H1 (cell line): ENCODE measurements at regions not wholly inside any gene's neighbourhood (a gene's known extent, or its start where the extent isn't known, plus 50 kb on each side); places are given as distances from the start of the nearest gene placed in this dataset.

Experiments
- CTCF ChIA-PET: fragments of 300-600 bp; sonication (Branson Sonifier 250); formaldehyde crosslinking; loops from one replicate; lab custom pipeline; 2021; ENCODE audit not compliant: partially characterized antibody; lab: Charles Lee
- POLR2A ChIA-PET: fragments of 300-600 bp; sonication (Branson Sonifier 250); formaldehyde crosslinking; loops from one replicate; lab custom pipeline; 2021; ENCODE audit warnings: inconsistent platforms; ENCODE audit not compliant: partially characterized antibody; lab: Charles Lee
- DNase-seq, 2 experiments: peaks; one replicate each; pipeline versions ENCODE4 v3.0.0 to v3.0.0-alpha.2; 2010 to 2022; ENCODE audit warnings: low spot score in 2 of 2, low read depth in 1 of 2, mixed read lengths in 1 of 2
- FAIRE-seq: peaks from 2 replicates; lab custom pipeline; 2011; peaks lifted over from hg19 to GRCh38; lab: Jason Lieb, UNC
- H2AFZ ChIP-seq: 2 replicates; pipeline ENCODE4 v1.8.1; 2012; ENCODE audit warnings: low read length, inconsistent platforms
- H2AK5ac ChIP-seq: 2 replicates; pipeline ENCODE4 v1.6.1; 2013; ENCODE audit warnings: low read depth, low read length
- H2BK120ac ChIP-seq: replicated peaks from 2 replicates; pipeline ENCODE3; 2013; ENCODE audit warnings: low read depth, low read length, inconsistent platforms
- H2BK12ac ChIP-seq: 2 replicates; pipeline ENCODE4 v1.6.1; 2013; ENCODE audit warnings: low read depth, low read length
- H2BK15ac ChIP-seq: 2 replicates; pipeline ENCODE4 v1.6.1; 2013; ENCODE audit warnings: low read length
- H2BK20ac ChIP-seq: 2 replicates; pipeline ENCODE4 v1.6.1; 2013; ENCODE audit warnings: low read length
- H2BK5ac ChIP-seq: 2 replicates; pipeline ENCODE4 v1.6.1; 2013; ENCODE audit warnings: low read depth, low read length
- H3K14ac ChIP-seq: 2 replicates; pipeline ENCODE4 v1.6.1; 2013; ENCODE audit warnings: inconsistent platforms; ENCODE audit not compliant: insufficient read length
- H3K18ac ChIP-seq: 2 replicates; pipeline ENCODE4 v1.6.1; 2013; ENCODE audit warnings: low read length; ENCODE audit errors: extremely low read depth
- H3K23ac ChIP-seq: 2 replicates; pipeline ENCODE4 v1.6.1; 2013; ENCODE audit warnings: inconsistent platforms; ENCODE audit not compliant: insufficient read length
- H3K23me2 ChIP-seq: 2 replicates; pipeline ENCODE4 v1.6.1; 2013; ENCODE audit warnings: low read depth, low read length
- H3K27ac ChIP-seq: 2 replicates; pipeline ENCODE4 v1.6.1; 2011; ENCODE audit warnings: low read depth, low read length, inconsistent platforms
- H3K27me3 ChIP-seq, 4 experiments: replicated peaks in 1 of 4; 1 replicate in 1 of 4; 2 replicates in 3 of 4; pipeline versions ENCODE4 v1.6.1 to v1.8.1; 2011 to 2013; ENCODE audit warnings: low read length in 3 of 4, mild to moderate bottlenecking in 3 of 4, inconsistent platforms in 2 of 4, mixed read lengths in 2 of 4, moderate library complexity in 1 of 4; ENCODE audit not compliant: control insufficient read depth in 3 of 4, insufficient read depth in 3 of 4; ENCODE audit errors: extremely low read depth in 1 of 4
- H3K36me3 ChIP-seq, 4 experiments: 2 replicates each; pipeline versions ENCODE4 v1.6.1 to v1.8.1; 2011 to 2013; ENCODE audit warnings: mild to moderate bottlenecking in 4 of 4, low read length in 3 of 4, moderate library complexity in 2 of 4, control low read depth in 1 of 4, inconsistent platforms in 1 of 4; ENCODE audit not compliant: insufficient read depth in 4 of 4, control insufficient read depth in 2 of 4
- H3K4ac ChIP-seq: replicated peaks from 2 replicates; pipeline ENCODE3; 2013; ENCODE audit warnings: low read length, low read depth, mixed read lengths, inconsistent platforms; ENCODE audit not compliant: insufficient read length
- H3K4me1 ChIP-seq, 4 experiments: replicated peaks in 1 of 4; 1 replicate in 1 of 4; 2 replicates in 3 of 4; pipeline versions ENCODE4 v1.6.1 to v1.8.1; 2011 to 2013; ENCODE audit warnings: low read length in 3 of 4, inconsistent platforms in 2 of 4, mixed read lengths in 1 of 4; ENCODE audit not compliant: insufficient read depth in 4 of 4, control insufficient read depth in 3 of 4
- H3K4me2 ChIP-seq, 2 experiments: 2 replicates each; pipeline versions ENCODE4 v1.6.1 to v1.8.1; 2011 to 2013; ENCODE audit warnings: low read depth in 2 of 2, low read length in 2 of 2, control low read depth in 1 of 2, inconsistent platforms in 1 of 2, mild to moderate bottlenecking in 1 of 2; ENCODE audit not compliant: insufficient read depth in 1 of 2
- H3K4me3 ChIP-seq, 4 experiments: fragments of 200-600, 300-600 bp in 1 of 4; sonication (generic), shearing (Covaris generic), sonication (Bioruptor Twin) in 1 of 4; 2 replicates each; pipeline versions ENCODE4 v1.5.1 to v1.8.1; 2011 to 2016; ENCODE audit warnings: low read length in 4 of 4, low read depth in 3 of 4, control low read depth in 2 of 4, inconsistent platforms in 2 of 4, mild to moderate bottlenecking in 2 of 4, mixed read lengths in 1 of 4, moderate library complexity in 1 of 4; ENCODE audit not compliant: insufficient read depth in 2 of 4; ENCODE audit errors: extremely low read depth in 1 of 4
- H3K56ac ChIP-seq: replicated peaks from 2 replicates; pipeline ENCODE3; 2013; ENCODE audit warnings: low read depth, mild to moderate bottlenecking, mixed read lengths, low read length, inconsistent platforms; ENCODE audit not compliant: insufficient read length
- H3K79me1 ChIP-seq: 2 replicates; pipeline ENCODE4 v1.6.1; 2013; ENCODE audit warnings: low read depth, low read length, control low read depth
- H3K79me2 ChIP-seq, 2 experiments: 2 replicates each; pipeline versions ENCODE4 v1.6.1 to v1.8.1; 2012 to 2013; ENCODE audit warnings: low read length in 2 of 2, mild to moderate bottlenecking in 2 of 2, inconsistent platforms in 1 of 2; ENCODE audit not compliant: insufficient read depth in 2 of 2, control insufficient read depth in 1 of 2
- H3K9ac ChIP-seq, 4 experiments: replicated peaks in 1 of 4; 1 replicate in 1 of 4; 2 replicates in 3 of 4; pipeline versions ENCODE4 v1.6.1 to v1.8.1; 2011 to 2013; ENCODE audit warnings: low read depth in 3 of 4, low read length in 3 of 4, control low read depth in 2 of 4, mild to moderate bottlenecking in 2 of 4, moderate library complexity in 2 of 4, inconsistent platforms in 1 of 4; ENCODE audit errors: extremely low read depth in 1 of 4
- H3K9me3 ChIP-seq, 2 experiments: 2 replicates each; pipeline versions ENCODE4 v1.6.1 to v1.8.1; 2012 to 2013; ENCODE audit warnings: mild to moderate bottlenecking in 2 of 2, moderate library complexity in 2 of 2, control low read depth in 1 of 2, inconsistent platforms in 1 of 2, low read depth in 1 of 2, low read length in 1 of 2, mixed read lengths in 1 of 2; ENCODE audit not compliant: insufficient read depth in 2 of 2
- H4K20me1 ChIP-seq, 2 experiments: replicated peaks in 1 of 2; 2 replicates each; pipeline versions ENCODE3 to v1.8.1; 2011 to 2013; ENCODE audit warnings: inconsistent platforms in 2 of 2, low read length in 2 of 2, mild to moderate bottlenecking in 1 of 2; ENCODE audit not compliant: insufficient read depth in 2 of 2, control insufficient read depth in 1 of 2
- H4K5ac ChIP-seq: 2 replicates; pipeline ENCODE4 v1.6.1; 2013; ENCODE audit warnings: low read length, low read depth, mixed read lengths, inconsistent platforms; ENCODE audit not compliant: insufficient read length
- H4K8ac ChIP-seq: 2 replicates; pipeline ENCODE4 v1.8.0; 2013; ENCODE audit warnings: mild to moderate bottlenecking, moderate library complexity, low read length, inconsistent platforms; ENCODE audit not compliant: insufficient read depth; ENCODE audit errors: extremely low read depth
- H4K91ac ChIP-seq: replicated peaks from 2 replicates; pipeline ENCODE3; 2013; ENCODE audit warnings: low read length, mixed read lengths, inconsistent platforms; ENCODE audit not compliant: insufficient read length
- ATF3 ChIP-seq: IDR thresholded peaks from 2 replicates; pipeline ENCODE4 v1.6.1; 2011; ENCODE audit warnings: low read depth, mild to moderate bottlenecking, low read length; ENCODE audit not compliant: insufficient read depth
- CTBP2 ChIP-seq: IDR thresholded peaks from 2 replicates; pipeline ENCODE4 v1.7.0; 2011; ENCODE audit warnings: borderline replicate concordance, mild to moderate bottlenecking, moderate library complexity, mixed read lengths, low read length; ENCODE audit not compliant: insufficient read depth, insufficient read length
- CTCF ChIP-seq, 3 experiments: IDR thresholded peaks; 1 replicate in 2 of 3; 2 replicates in 1 of 3; pipeline versions ENCODE4 v1.5.1 to v1.6.1; 2011; ENCODE audit warnings: low read length in 3 of 3, mild to moderate bottlenecking in 3 of 3, inconsistent platforms in 2 of 3, low read depth in 1 of 3, moderate library complexity in 1 of 3; ENCODE audit not compliant: insufficient read depth in 1 of 3; ENCODE audit errors: control extremely low read depth in 1 of 3
- EGR1 ChIP-seq: IDR thresholded peaks from 2 replicates; pipeline ENCODE4 v1.6.1; 2011; ENCODE audit warnings: low read depth, low read length, borderline replicate concordance
- GTF2F1 ChIP-seq: IDR thresholded peaks from 2 replicates; pipeline ENCODE4 v1.6.1; 2012; ENCODE audit warnings: low read depth, low read length, improper control_type of control experiment, borderline replicate concordance
- MAFK ChIP-seq: IDR thresholded peaks from 2 replicates; pipeline ENCODE4 v1.6.1; 2012; ENCODE audit warnings: low read depth, mild to moderate bottlenecking, improper control_type of control experiment, low read length
- MAX ChIP-seq: IDR thresholded peaks from 2 replicates; pipeline ENCODE4 v1.6.1; 2012; ENCODE audit warnings: inconsistent platforms
- POLR2AphosphoS5 ChIP-seq: IDR thresholded peaks from 2 replicates; pipeline ENCODE4 v1.6.1; 2011; ENCODE audit warnings: low read depth, low read length
- RNF2 ChIP-seq: fragments of 200-900, 300-1000 bp; sonication (generic); IDR thresholded peaks from 2 replicates; pipeline ENCODE4 v1.7.1; 2016; ENCODE audit warnings: borderline replicate concordance, low read depth, mild to moderate bottlenecking, antibody characterized with exemption, low read length; ENCODE audit not compliant: poor library complexity, severe bottlenecking; ENCODE audit errors: missing control alignments
- SP1 ChIP-seq: IDR thresholded peaks from 2 replicates; pipeline ENCODE4 v1.6.1; 2011; ENCODE audit warnings: low read depth, low read length
- TAF7 ChIP-seq: optimal IDR thresholded peaks from 2 replicates; pipeline ENCODE3; 2011; ENCODE audit warnings: low read depth, mild to moderate bottlenecking, inconsistent platforms, low read length, moderate library complexity, borderline replicate concordance
- WGBS, 2 experiments: shearing (Covaris generic) in 1 of 2; methylation state at CpG; one replicate each; pipeline versions ENCODE4 v1.1.6 to v1.1.7; 2013 to 2015; ENCODE audit warnings: low lambda C conversion rate in 2 of 2, mixed read lengths in 2 of 2, inconsistent platforms in 1 of 2, low coverage in 1 of 2, missing lambda C conversion rate in 1 of 2; ENCODE audit not compliant: insufficient replicate concordance in 2 of 2, insufficient coverage in 1 of 2, insufficient read length in 1 of 2; ENCODE audit errors: extremely low coverage in 1 of 2, missing lambda C conversion rate in 1 of 2; 5-methylcytosine and 5-hydroxymethylcytosine counted together

- Histone ChIP-seq H3K27me3 (no peaks in the 10 kb centered on the region), H3K4ac (no peak overlapping the region), H3K4me1 (no peaks in the 10 kb centered on the region), H3K79me2 (no peaks in the 10 kb centered on the region), H2BK12ac (no peak overlapping the region), H3K27ac (no peak overlapping the region), H4K20me1 (no peaks in the 10 kb centered on the region), H3K23me2 (no peaks in the 10 kb centered on the region), H3K9me3 (no peaks in the 10 kb centered on the region), H2AFZ (no peak overlapping the region), H3K18ac (no peak overlapping the region), H2BK120ac (no peak overlapping the region), H4K8ac (no peak overlapping the region), H2BK15ac (no peak overlapping the region), H4K91ac (no peak overlapping the region), H2AK5ac (no peak overlapping the region), H3K23ac (no peak overlapping the region), H4K5ac (no peak overlapping the region), H3K4me3 (no peak overlapping the region), H3K14ac (no peak overlapping the region), H2BK20ac (no peak overlapping the region), H3K36me3 (no peaks in the 10 kb centered on the region), H3K56ac (no peak overlapping the region), H3K9ac (no peak overlapping the region), H2BK5ac (no peak overlapping the region), H3K4me2 (no peak overlapping the region), H3K79me1 (no peaks in the 10 kb centered on the region)
- POLR2A ChIA-PET: no interaction called here
- CTCF ChIA-PET: interaction anchor here (0.7 to 1.5 kb wide), 3 partner anchors 10 to 41 kb away, joined by 3 to 4 read pairs (median 3); no protein-coding TSS in a partner anchor
- DNase-seq: no peak
- WGBS, 2 experiments: 100% methylated on average over 5 of the region's 5 CpGs; no CpG with 5 or more reads in 1 of the 2 experiments
- FAIRE-seq: no peak
- TF ChIP-seq CTBP2: no peak
- TF ChIP-seq MAX: no peak
- no peak for TF ChIP-seq SP1
- TF ChIP-seq RNF2: no peak
- TF ChIP-seq EGR1: no peak
- no peak for TF ChIP-seq ATF3
- no peak for TF ChIP-seq CTCF (IDR thresholded peaks at IDR 0.05; ENCODE audit: control extremely low read depth in 1 of 3, insufficient read depth in 1 of 3, low read depth in 1 of 3, low read length in 3 of 3)
- TF ChIP-seq TAF7: no peak
- no peak for TF ChIP-seq POLR2AphosphoS5
- TF ChIP-seq GTF2F1: no peak
- no peak for TF ChIP-seq MAFK
Measured at GRCh38 chr9:73026375-73026774, 73.5 kb upstream of the ALDH1A1 start.
